EH (cell line): ENCODE measurements at regions not wholly inside any gene's neighbourhood (a gene's known extent, or its start where the extent isn't known, plus 50 kb on each side); places are given as distances from the start of the nearest gene placed in this dataset.
A peak's percentile ranks its signal among the peaks of the same experiment; 100 is the strongest.
"Not testable (repeated sequence)": the region's sequence is repeated elsewhere in the genome, so short reads cannot be mapped to it uniquely, and the experiment has no call there.

Experiments
- DNase-seq: peaks from one replicate; pipeline ENCODE4 v3.0.0-alpha.2; 2015; ENCODE audit warnings: low read depth

DNA sequence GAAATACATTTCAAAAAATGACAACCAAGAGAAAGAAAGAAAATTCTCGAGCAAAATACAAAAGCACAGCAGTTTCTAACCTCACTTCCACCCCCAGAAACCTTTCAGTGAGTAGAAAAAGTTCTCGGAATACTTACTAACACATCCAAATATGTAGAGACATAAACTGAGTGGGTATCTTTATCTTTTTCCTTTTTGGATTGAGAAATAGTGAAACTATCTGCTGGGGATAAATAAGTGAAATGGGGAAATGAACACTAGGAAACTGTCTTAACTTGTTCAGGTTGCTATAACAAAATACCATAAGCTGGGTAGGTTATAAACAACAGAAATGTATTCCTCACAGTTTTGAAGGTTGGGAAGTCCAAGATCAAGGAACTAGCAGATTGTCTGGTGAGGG, 72.0 kb downstream of the VCAM1 start:
- no peak for DNase-seq

DNA sequence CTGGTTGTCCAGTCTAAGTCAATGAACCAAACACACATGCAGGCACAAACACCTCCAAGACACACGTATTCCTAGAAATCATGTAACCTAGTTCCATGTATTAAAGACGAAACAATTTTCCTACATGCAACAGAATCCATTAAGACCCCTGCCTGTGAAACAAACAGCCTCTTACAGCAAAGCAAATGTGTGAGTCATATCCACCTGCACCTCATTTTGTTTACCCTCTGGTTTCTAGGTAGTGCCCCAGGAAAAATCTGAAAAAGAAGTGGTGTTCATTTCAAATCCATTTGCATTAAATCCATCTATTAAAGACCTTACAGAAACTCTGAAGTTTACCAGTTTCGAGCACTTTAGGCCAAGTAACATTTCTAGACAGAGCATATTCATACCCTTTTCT, 74.1 kb downstream of the VCAM1 start:
- DNase-seq, result no peak

DNA sequence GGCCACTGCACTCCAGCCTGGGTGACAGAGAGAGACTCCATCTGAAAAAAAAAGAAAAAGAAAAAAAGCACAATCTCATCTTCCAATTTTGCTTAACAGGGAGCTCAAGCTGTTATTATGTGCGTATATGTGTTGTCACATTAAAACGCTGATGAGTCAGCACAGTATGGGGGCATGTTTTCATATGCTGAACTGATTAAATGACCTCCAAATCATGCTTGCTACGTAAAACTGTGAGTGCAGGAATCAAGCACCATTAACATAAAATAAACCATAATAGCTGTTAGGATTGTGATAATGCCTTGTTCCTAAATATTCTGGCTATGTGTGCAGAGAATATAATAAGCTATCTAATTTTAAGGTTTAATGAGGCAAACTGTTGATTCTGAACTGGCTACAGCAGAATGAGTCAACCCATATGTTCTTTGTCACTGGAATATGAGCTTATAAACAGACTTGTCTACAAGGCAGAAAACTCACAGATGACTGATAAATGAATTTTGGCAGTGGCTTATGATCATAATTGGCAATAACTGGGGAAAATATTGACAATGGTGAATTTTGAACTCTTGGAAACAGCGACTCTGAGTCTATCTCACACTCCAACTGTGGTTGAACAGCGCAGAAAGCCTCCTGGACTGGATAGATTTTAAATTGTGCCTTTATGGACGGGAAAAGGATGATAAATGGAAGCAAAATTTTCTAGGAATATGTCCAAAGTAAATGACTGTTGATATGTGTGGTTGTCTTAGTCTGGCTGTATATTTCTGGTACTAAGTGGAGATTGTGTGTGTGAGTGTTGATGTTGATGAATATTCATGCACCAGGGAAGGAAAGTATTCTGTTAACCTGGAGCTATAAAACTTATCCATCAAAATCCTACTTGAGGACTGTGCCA, 75.5 kb downstream of the VCAM1 start:
- peak; percentile 45 for DNase-seq

DNA sequence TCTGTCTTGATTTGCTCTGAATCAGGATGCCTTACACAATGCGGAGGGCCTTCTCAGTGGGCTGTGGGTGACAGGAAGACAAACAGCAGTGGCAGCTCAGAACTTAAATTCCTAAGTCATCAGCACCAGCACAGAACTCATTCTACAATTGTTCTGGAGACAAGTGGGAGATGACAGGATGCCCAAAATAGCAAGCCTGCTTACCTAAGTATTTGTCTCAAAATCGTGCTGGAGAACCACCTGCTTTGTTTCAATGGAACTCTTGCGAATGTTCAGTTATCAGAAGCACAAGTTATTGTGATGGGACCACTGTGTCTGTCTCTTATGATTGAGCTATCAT, 76.1 kb downstream of the VCAM1 start:
- no peak for DNase-seq

DNA sequence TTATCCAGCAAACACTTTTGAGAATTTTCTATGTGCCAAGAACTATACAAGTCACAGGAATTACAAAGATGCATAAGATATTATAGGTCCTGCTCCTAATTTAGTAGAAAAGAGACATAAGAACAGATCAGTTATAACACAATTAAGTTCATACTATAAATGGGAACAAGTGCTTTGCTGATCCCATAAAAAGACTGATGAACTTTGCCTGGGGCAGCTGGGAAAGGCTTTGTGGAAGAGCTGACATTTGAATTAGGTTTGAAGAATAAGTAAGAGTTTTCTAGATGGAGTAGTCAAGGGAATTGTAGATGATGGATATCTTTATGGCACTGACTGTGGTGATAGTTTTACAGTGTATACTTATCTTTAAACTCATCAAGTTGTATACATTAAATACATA, 76.5 kb downstream of the VCAM1 start:
- DNase-seq, result no peak

DNA sequence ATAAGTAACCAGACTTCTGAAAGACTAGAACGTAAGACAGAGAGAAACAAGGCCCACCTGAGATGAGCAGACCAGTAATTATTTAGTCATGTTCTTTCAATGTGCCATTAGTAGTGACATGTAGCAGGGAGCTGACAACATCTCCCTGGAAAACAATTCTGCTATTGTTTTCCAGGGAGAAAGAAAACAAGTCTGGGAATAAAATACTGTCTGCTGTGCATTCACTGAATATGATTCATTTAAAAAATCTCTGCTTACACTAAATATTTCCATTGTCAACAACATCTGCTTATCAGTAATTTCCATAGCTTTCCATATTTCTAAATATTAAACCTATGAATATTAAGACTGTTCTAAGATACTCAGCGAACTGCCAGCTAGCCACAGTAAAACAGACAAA, 80.0 kb downstream of the VCAM1 start:
- no peak for DNase-seq

DNA sequence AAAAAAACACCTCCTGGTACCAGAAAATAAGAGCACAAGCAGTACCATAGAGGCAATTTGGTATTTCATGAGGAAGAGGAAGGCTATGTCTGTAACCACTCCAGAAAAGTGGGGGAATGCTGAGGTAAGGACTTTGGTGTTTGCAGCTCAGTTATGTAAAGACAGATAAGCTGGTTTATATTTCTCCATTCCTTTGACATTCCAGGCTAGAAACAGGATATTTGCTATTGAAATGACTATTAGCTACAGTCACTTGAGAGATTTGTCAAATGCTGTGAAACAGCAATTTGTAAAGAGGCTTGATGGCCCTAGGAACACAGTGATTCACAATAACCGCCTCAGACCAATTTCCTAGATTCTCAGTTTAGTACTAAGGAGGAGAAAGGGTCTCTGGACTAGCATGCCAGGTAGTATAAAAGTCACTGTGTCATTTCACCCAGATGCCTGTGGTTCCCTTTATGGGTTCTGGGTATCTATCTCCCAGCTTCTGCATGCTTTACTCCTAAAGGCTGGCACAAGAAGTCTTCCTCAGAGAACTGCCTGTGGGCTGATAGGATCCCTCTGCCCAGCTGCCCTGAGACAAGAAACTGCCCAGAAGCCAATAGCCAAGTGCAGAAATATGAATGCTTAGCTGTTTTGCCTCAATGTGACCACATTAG, 80.5 kb downstream of the VCAM1 start:
- DNase-seq, result peak; percentile 19

DNA sequence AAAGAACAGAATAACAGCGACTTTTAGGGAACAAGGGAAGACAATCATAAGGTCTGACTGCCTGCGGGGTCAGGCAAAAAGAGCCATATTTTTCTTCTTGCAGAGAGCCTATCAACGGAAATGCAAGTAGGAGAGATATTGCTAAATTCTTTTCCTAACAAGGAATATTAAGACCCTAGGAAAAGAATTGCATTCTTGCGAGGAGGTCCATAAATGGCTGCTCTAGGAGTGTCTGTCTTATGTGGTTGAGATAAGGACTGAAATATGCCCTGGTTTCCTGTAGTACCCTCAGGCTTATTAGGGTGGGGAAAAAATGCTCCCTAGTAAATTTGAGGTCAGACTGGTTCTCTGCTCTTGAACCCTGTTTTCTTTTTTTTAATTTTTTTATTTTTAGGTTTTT, 81.7 kb downstream of the VCAM1 start:
- not testable (repeated sequence) for DNase-seq

DNA sequence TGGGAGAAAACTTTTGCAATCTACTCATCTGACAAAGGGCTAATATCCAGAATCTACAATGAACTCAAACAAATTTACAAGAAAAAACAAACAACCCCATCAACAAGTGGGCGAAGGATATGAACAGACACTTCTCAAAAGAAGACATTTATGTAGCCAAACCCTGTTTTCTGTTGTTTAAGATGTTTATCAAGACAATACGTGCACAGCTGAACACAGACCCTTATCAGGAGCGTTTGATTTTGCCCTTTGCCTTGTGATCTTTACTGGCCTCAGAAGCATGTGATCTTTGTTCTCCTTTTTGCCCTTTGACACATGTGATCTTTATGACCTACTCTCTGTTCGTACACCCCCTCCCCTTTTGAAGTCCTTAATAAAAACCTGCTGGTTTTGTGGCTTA, 83.7 kb downstream of the VCAM1 start:
- not testable (repeated sequence) for DNase-seq

DNA sequence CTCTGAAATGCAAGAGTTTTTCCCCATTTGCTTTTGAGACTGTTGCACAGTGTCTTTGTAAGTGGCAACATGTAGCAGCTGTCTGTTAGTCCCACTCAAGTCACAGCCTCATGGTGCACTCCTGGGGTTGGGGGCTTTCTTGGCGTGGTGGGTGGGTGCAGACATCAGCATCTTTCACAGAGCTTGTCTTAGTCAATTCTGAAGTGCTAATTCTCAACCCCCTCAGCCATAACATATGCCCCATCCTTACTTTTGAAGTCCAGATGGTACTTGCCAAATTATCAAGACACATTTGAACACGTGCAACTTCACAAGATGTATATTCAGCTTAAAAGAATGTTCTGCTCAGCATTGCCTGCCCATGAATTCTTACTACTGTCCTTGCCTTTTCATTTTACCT, 87.1 kb downstream of the VCAM1 start:
- no peak for DNase-seq

DNA sequence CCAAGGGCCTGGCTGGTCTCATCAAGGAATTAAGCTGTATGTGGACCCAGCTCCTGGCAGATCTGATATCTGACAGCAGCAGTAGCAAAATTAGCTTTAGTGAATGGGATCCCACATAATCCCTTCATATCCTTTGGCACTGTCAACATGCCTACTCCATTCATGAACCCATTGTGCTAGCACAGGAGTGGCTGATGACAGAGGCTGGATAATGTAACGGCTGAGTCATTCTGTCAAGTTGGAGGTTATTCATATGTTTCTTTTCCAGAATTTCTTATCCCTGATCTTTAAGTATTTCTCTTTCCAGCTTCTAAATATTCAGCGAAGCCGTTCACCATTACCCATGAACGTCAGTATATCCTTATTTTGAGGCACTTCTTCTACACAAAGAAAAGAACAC, 84.3 kb downstream of the EXTL2 start:
- DNase-seq, result no peak

DNA sequence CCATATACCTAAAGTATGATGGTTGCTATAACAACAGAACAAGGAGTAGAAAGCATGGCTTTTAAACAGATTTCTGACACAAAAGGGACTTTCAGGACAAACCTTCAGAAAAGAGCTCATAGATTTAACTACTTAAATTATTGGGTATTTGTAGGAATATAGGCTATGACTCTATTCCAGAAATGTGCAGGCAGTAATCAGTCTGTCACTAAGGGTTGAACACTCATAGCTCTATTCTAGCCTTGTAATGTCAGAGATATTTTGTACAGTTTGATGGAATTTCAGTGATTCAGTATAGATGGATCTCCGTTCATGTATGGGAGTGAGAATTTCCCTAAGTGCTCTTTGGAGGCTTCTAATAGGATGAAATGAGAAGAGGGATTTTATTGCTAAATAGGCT, 82.8 kb downstream of the EXTL2 start:
- DNase-seq, result peak; percentile 11

DNA sequence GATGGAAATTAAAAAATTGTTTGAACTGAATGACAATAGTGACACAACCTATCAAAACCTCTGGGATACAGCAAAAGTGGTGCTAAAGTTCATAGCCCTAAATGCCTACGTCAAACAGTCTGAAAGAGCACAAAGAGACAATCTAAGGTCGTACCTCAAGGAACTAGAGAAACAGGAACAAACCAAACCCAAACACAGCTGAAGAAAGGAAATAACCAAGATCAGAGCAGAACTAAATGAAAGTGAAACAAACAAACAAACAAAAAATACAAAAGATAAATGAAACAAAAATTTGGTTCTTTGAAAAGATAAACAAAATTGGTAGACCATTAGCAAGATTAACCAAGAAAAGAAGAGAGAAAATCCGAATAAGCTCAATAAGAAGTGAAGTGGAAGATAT, 79.7 kb downstream of the EXTL2 start:
- DNase-seq, result not testable (repeated sequence)

DNA sequence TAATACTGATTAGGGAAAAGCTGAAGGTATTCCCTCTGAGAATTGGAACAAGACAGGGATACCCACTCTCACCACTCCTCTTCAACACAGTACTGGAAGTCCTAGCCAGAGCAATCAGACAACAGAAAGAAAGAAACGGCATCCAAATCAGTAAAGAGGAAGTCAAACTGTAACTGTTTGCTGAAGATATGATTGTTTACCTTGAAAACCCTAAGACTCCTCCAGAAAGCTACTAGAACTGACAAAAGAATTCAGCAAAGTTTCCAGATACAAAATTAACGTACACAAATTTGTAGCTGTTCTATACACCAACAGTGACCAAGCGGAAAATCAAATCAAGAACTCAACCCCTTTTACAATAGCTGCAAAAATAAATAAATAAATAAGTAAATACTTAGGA, 78.6 kb downstream of the EXTL2 start:
- DNase-seq, result no peak

DNA sequence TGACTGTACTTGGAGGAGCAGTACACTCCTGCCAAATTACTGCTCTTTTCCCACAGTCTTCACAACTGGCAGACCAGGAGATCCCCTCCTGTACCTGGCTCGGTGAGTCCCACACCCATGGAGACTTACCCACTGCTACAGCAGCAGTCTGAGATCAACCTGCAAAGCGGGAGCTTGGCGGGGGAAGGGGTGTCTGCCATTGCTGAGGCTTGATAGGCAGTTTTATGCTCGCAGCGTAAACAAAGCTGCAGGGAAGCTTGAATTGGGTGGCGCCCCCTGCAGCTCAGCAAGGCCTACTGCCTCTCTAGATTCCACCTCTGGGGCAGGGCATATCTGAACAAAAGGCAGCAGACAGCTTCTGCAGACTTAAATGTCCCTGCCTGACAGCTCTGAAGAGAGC, 74.4 kb downstream of the EXTL2 start:
- not testable (repeated sequence) for DNase-seq

DNA sequence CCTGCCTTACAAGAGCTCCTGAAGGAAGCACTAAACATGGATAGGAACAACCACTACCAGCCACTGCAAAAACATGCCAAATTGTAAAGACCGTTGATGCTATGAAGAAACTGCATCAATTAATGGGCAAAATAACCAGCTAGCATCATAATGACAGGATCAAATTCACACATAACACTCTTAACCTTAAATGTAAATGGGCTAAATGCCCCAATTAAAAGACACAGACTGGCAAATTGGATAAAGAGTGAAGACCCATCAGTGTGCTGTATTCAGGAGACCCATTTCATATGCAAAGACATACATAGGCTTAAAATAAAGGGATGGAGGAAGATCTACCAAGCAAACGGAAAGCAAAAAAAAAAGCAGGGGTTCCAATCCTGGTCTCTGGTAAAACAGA, 72.7 kb downstream of the EXTL2 start:
- DNase-seq, result not testable (repeated sequence)
